GM18909 (cell line): ENCODE measurements at regions not wholly inside any gene's neighbourhood (a gene's known extent, or its start where the extent isn't known, plus 50 kb on each side); places are given as distances from the start of the nearest gene placed in this dataset.

Experiments
- ATAC-seq: cut with Tn5 transposase; IDR thresholded peaks from one replicate; pipeline ENCODE4 v1.9.1; 2021; ENCODE audit warnings: mild to moderate bottlenecking; ENCODE audit not compliant: unreplicated experiment, poor library complexity

DNA sequence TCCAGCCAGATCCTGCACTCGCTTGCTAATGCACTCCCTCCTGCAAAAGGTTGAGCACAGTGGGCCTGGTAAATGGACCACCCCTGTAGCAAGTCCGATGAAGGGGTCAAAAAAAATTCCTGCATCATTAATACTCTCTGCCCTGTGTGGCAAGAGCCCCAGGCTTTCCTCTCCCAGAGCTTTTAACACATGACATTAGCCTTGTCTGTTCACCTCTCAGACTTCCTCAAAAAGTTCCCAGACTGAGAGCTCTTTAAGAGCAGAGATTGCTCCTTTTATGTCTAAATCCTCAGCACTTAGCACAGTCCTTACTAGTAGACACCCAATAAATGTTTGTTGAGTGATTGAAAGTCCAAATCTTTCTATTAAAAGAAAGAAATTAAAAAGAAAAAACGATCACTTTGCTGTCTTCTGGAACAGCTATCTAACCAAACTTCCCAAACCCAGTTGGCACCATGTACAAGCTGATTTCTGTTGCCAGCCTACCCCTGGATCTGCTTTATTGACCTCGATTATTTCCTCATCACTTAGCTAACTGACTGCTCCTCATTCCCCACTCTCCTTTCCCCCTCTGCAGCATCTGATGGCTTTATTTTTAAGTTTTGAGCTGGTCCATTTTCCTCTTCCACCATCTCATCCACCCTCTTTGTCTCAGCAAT is 209.8 kb downstream of the ENC1 start:
- no peak for ATAC-seq

- ATAC-seq: no peak
Measured at GRCh38 chr5:74429495-74429894, 211.0 kb downstream of the ENC1 start.

DNA sequence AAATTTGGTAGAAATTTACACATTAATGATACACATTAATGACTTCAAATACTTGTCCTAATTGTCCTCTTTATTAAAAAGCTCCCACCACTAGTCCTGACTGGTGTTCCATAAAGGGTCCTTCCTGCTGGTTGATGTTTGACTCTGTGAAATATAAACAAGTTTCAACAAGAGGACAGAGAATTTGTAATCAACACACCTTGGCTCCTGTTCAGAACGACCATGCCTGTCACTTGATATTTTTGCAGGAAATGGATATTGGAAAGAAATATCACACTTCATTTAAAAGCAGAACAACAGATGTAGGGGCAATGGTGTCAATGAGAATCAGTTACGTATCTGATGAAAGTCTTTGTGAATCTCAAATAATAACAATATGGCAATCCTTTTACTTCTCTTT is 211.7 kb downstream of the ENC1 start:
- no peak for ATAC-seq

GRCh38 chr5:74428275-74428674 is 212.3 kb downstream of the ENC1 start:
- ATAC-seq: no peak

DNA sequence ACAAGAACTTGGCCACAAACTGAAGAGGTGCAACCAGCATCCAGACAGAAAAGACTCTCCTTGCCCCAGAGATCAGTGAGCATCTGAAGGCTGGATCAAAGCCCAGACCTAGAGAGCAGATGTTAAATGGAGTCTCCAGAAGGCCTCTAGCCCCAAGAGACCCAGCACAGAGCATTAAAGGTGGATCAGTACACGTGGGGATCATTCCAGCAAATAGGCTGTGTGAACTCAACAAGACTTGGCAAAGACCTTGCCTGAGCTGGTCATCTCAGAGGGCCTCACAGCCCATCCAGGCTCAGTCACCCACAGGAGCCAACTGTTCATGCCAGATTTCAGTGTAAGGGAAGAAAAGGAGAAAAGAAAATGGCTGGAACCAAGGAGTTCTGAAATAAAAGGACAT is 214.0 kb downstream of the ENC1 start:
- ATAC-seq: no peak

GRCh38 chr5:74424162-74424868 is 216.2 kb downstream of the ENC1 start:
- no peak for ATAC-seq

DNA sequence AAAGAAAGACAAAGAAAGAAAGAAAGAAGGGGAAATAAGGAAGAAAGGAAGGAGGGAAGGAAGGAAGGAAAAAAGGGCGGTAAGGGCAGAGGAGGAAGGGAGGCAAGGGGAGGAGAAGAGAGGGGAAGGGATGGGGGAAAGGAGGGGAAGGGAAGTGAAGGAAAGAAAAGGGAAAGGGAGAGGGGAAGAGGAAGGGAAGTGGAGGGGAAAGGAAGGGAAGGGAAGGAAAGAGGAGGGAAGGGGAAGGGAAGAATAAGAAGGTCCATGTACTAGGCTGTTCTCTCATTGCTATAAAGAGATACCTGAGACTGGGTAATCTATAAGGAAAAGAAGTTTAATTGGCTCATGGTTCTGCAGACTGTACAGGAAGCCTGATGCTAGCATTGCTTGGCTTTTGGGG is 217.1 kb downstream of the ENC1 start:
- no peak for ATAC-seq

DNA sequence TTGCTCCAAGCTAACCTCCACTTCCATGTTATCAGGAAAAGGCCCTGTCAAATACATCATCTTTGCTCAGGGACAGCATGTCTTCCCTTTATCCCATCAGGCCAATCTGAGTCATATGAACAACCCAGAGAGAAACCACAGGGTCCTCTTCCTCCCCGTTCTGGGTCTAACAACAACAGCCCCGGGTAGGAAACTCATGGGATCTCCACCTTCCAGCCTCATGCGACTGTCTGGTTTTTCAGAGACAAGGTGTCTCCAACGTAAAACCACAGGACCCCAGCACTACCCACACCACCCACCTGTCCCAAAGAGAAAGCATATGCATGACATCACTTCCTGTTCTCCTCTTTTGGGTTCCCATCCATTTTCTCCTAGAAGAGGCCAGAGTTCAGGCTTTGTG is 217.9 kb downstream of the ENC1 start:
- no peak for ATAC-seq

GRCh38 chr5:74422030-74422429 is 218.5 kb downstream of the ENC1 start:
- ATAC-seq: no peak

GRCh38 chr5:74421377-74421776 is 219.2 kb downstream of the ENC1 start:
- no peak for ATAC-seq

GRCh38 chr5:74420947-74421346 is 219.6 kb downstream of the ENC1 start:
- ATAC-seq: no peak

- no peak for ATAC-seq
Measured at GRCh38 chr5:74420220-74420619, 220.3 kb downstream of the ENC1 start.

GRCh38 chr5:74419468-74419867 is 221.1 kb downstream of the ENC1 start:
- ATAC-seq: no peak

DNA sequence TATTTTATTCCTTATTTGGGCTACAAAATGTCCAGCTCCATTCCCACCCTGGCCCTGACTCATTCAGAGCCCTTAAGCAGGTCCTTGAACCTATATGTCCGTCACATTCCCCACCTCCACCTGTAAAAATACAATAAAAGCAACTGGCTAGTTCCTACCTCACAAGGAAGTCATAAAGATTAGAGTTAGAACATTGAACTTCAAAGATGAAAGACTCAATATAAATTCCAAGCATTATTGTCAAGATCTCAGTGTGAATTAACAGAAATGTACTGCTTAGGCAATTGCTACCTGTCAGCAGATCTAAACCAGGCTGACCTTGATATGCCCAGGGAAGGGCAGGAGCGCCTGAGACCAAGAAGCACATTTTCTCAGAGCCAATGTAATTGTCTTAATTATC is 221.8 kb downstream of the ENC1 start:
- ATAC-seq: no peak

DNA sequence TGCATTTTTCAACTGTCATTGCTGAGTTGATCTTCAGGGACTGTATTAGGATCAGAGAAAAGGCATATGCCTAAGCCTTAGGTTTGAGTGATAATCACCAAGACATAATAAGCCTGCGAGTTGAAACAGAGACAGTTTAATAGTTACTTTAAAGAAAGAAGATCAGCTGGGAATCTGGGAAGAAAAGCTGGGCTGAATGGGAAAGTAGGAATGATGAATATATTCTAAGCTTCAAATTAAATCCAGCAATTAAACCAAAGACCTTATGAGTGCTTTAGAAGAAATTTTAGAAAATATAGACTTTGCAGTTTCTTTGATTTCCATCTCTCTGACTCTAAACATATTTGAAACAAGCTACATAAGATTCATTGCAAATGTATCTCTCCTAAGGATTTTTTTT is 222.3 kb downstream of the ENC1 start:
- ATAC-seq: no peak

- ATAC-seq: no peak
Measured at GRCh38 chr5:74415695-74416102, 224.8 kb downstream of the ENC1 start.

- ATAC-seq: no peak
Measured at GRCh38 chr5:74414228-74414627, 226.3 kb downstream of the ENC1 start.

- no peak for ATAC-seq
Measured at GRCh38 chr5:74413403-74414048, 227.0 kb downstream of the ENC1 start.

DNA sequence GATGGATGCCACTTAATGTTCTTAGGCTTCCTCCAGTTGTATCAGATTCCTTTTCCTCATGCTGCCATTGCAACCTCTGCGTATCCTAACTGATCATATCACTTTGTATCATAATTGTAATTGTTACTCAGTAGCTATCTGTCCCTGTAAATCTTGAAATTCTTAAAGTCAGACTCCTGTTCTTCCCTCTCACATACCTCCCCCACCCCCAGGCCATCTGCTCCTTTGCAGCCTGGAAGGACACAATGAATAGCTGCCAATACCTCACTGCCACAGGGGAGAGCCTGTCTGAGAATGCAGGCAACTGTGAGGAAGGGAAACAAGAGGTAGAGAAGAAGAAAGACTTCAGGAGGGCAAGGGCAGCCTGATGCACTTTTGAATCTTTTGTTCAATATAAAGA is 228.5 kb downstream of the ENC1 start:
- no peak for ATAC-seq

DNA sequence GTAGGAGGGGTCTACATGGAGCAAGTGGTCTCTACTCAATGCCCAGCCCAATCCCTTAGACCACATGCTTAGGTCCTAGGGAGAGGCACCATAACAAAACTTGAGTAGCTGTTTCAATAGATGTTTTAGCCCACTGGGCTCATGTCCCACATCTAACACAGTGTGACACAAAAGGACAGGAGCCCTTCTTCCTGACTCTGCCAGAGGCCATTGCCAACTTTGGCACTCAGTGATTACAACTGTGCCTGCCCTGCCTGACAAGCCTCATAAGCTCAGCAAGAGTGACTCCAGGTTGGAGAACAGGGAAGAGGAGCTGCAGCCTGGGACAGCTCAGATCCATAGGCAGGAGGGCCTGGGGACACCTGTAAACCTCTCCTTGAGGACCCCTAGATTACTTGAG is 230.8 kb downstream of the ENC1 start:
- ATAC-seq: no peak

DNA sequence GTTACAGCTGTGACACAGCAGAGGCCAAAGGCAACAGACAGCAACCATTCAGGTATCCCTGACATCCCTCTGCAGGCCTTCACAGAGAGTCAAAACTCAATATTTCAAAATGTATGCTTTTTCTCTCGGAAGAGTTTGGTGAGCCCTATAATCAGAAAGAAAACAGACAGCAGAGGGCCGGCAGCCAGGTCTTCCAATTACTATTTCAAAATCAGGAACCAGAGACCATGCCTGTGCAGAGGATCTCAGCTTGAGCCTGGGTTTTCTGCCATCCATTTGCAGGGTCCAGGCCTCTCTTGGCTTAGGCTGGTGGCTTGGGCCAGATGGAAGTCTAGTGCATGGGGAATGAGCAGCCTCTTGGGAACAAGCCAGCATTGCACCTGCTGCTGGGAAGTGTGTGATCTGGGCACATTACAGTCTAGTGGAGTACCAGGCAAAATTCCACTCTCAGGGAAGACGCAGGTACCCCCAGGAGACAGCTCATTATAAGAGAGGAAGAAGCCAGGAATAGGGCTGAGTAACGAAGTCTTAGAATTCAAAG is 231.3 kb downstream of the ENC1 start:
- ATAC-seq: no peak
